ENCODE measurements at regions not wholly inside any gene's neighbourhood (a gene's known extent, or its start where the extent isn't known, plus 50 kb on each side); places are given as distances from the start of the nearest gene placed in this dataset.

GRCh38 chr7:97541188-97541587 is 190.7 kb upstream of the TAC1 start:
- H3K4me2 ChIP-seq (ENCODE audit: low read depth, low read length) = no peak overlapping the region
- H2AFZ ChIP-seq (ENCODE audit: low read length) = no peak overlapping the region
- no peaks in the 10 kb centered on the region for H3F3A ChIP-seq (ENCODE audit: insufficient read depth, low read length)
- no peaks in the 10 kb centered on the region for H3K36me3 ChIP-seq (replicated peaks; ENCODE audit: insufficient read depth, low read length)
- TF ChIP-seq CTCF (IDR thresholded peaks at IDR 0.05; ENCODE audit: low read length) (no peak), EZH2phosphoT487 (IDR thresholded peaks at IDR 0.05; ENCODE audit: low read length) (no peak), EZH2 (optimal IDR thresholded peaks at IDR 0.05; ENCODE audit: low read depth, low read length) (no peak)
- H3K9me2 ChIP-seq (replicated peaks; ENCODE audit: insufficient read depth, low read length) = no peaks in the 10 kb centered on the region
- no peaks in the 10 kb centered on the region for H3K79me2 ChIP-seq (ENCODE audit: low read length)
- no peaks in the 10 kb centered on the region for H3K27me3 ChIP-seq (replicated peaks; ENCODE audit: insufficient read depth, low read length)
- H4K20me1 ChIP-seq (ENCODE audit: insufficient read depth, low read length) = no peaks in the 10 kb centered on the region
- H3K4me3 ChIP-seq (ENCODE audit: low read length) = no peak overlapping the region
- DNase-seq = no peak
- H3K9ac ChIP-seq (ENCODE audit: low read length) = no peak overlapping the region
- H3K27ac ChIP-seq (ENCODE audit: low read length) = no peak overlapping the region
- no peaks in the 10 kb centered on the region for H3K4me1 ChIP-seq (ENCODE audit: low read length)
- H3K9me3 ChIP-seq (replicated peaks; ENCODE audit: insufficient read depth, low read length) = no peaks in the 10 kb centered on the region

DNA sequence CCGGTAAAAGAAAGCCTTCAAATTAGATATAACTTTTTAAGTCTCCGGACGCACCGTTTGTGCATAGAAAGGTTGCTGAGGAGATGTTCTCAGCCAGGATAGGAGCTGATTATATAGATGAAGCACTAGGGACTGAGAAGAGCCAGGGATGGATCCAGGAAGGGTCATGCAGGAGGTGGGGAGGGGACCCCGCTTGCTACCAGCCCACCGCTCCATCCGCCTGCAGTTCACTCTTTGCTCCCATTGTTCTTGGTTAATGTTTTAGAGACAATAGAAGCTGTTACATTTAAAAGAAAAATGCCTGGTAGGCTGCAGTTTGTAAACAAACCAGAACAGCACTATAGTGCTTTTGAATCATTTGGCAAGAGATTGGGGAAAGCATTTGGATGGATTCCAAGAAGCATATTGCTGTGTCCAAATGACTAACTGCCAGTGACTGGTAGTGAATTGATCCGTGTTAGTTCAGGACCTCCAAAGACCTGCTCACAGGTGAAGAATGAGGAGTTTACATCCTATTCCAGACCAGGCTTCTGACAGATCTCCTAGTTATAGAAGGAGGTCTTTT is 175.9 kb upstream of the TAC1 start:
- no peaks in the 10 kb centered on the region for H4K20me1 ChIP-seq (ENCODE audit: insufficient read depth, low read length)
- H3K27ac ChIP-seq (ENCODE audit: low read length) = no peak overlapping the region
- H3K9ac ChIP-seq (ENCODE audit: low read length) = no peak overlapping the region
- no peaks in the 10 kb centered on the region for H3K9me3 ChIP-seq (replicated peaks; ENCODE audit: insufficient read depth, low read length)
- H3F3A ChIP-seq (ENCODE audit: insufficient read depth, low read length) = no peaks in the 10 kb centered on the region
- H3K9me2 ChIP-seq (replicated peaks; ENCODE audit: insufficient read depth, low read length) = no peaks in the 10 kb centered on the region
- no peaks in the 10 kb centered on the region for H3K4me1 ChIP-seq (ENCODE audit: low read length)
- H3K36me3 ChIP-seq (replicated peaks; ENCODE audit: insufficient read depth, low read length) = no peaks in the 10 kb centered on the region
- TF ChIP-seq EZH2phosphoT487 (IDR thresholded peaks at IDR 0.05; ENCODE audit: low read length) = no peak
- TF ChIP-seq EZH2 (optimal IDR thresholded peaks at IDR 0.05; ENCODE audit: low read depth, low read length) = no peak
- TF ChIP-seq CTCF (IDR thresholded peaks at IDR 0.05; ENCODE audit: low read length) = no peak
- no peaks in the 10 kb centered on the region for H3K79me2 ChIP-seq (ENCODE audit: low read length)
- no peak overlapping the region for H3K4me3 ChIP-seq (ENCODE audit: low read length)
- H3K4me2 ChIP-seq (ENCODE audit: low read depth, low read length) = no peak overlapping the region
- H3K27me3 ChIP-seq (replicated peaks; ENCODE audit: insufficient read depth, low read length) = no peaks in the 10 kb centered on the region
- no peak for DNase-seq
- H2AFZ ChIP-seq (ENCODE audit: low read length) = no peak overlapping the region

GRCh38 chr7:97565665-97566064 is 166.2 kb upstream of the TAC1 start:
- Histone ChIP-seq H4K20me1 (ENCODE audit: insufficient read depth, low read length) (no peaks in the 10 kb centered on the region), H3K36me3 (replicated peaks; ENCODE audit: insufficient read depth, low read length) (no peaks in the 10 kb centered on the region), H3K9me3 (replicated peaks; ENCODE audit: insufficient read depth, low read length) (no peaks in the 10 kb centered on the region), H3K79me2 (ENCODE audit: low read length) (no peaks in the 10 kb centered on the region), H3K27ac (ENCODE audit: low read length) (no peak overlapping the region), H3K4me1 (ENCODE audit: low read length) (no peaks in the 10 kb centered on the region), H3K27me3 (replicated peaks; ENCODE audit: insufficient read depth, low read length) (no peaks in the 10 kb centered on the region), H3K4me3 (ENCODE audit: low read length) (no peak overlapping the region), H3K9me2 (replicated peaks; ENCODE audit: insufficient read depth, low read length) (no peaks in the 10 kb centered on the region), H3K9ac (ENCODE audit: low read length) (no peak overlapping the region), H3K4me2 (ENCODE audit: low read depth, low read length) (no peak overlapping the region), H3F3A (ENCODE audit: insufficient read depth, low read length) (no peaks in the 10 kb centered on the region), H2AFZ (ENCODE audit: low read length) (no peak overlapping the region)
- DNase-seq = no peak
- TF ChIP-seq EZH2phosphoT487 (IDR thresholded peaks at IDR 0.05; ENCODE audit: low read length) (no peak), CTCF (IDR thresholded peaks at IDR 0.05; ENCODE audit: low read length) (no peak), EZH2 (optimal IDR thresholded peaks at IDR 0.05; ENCODE audit: low read depth, low read length) (no peak)

Data from MM.1S (cell line).